WTC11 (cell line): ENCODE measurements at regions not wholly inside any gene's neighbourhood (a gene's known extent, or its start where the extent isn't known, plus 50 kb on each side); places are given as distances from the start of the nearest gene placed in this dataset.
A peak's percentile ranks its signal among the peaks of the same experiment; 100 is the strongest.

Experiments used
- ATAC-seq: fragments of 200-7000 bp; cut with Tn5 transposase; 2 replicates; pipeline ENCODE4 v1.10.0; 2021; ENCODE audit warnings: mild to moderate bottlenecking, moderate library complexity
- CTCF ChIA-PET: fragments of 300-600 bp; sonication (Branson Sonifier 250); formaldehyde crosslinking; loops from one replicate; lab custom pipeline; 2021; ENCODE audit warnings: antibody characterized with exemption; lab: Charles Lee
- POLR2A ChIA-PET: fragments of 350-600 bp; sonication (Branson Sonifier 250); formaldehyde crosslinking; loops from one replicate; lab custom pipeline; 2021; ENCODE audit warnings: antibody characterized with exemption; lab: Charles Lee
- DNase-seq: peaks from one replicate; pipeline ENCODE4 v3.0.0; 2021; ENCODE audit warnings: low spot score
- H3K27ac Mint-ChIP-seq: 2 replicates; pipeline ENCODE4 v1.8.0; 2021; ENCODE audit warnings: mixed read lengths
- H3K27me3 Mint-ChIP-seq: 2 replicates; pipeline ENCODE4 v1.8.0; 2021; ENCODE audit warnings: low read depth, mild to moderate bottlenecking, moderate library complexity, mixed read lengths
- H3K36me3 Mint-ChIP-seq: 2 replicates; pipeline ENCODE4 v1.8.0; 2021; ENCODE audit warnings: mixed read lengths
- H3K4me1 Mint-ChIP-seq: 2 replicates; pipeline ENCODE4 v1.8.0; 2022; ENCODE audit warnings: mixed read lengths
- H3K4me3 Mint-ChIP-seq: 2 replicates; pipeline ENCODE4 v1.8.0; 2021; ENCODE audit warnings: mild to moderate bottlenecking, moderate library complexity, mixed read lengths
- H3K9me3 Mint-ChIP-seq: 2 replicates; pipeline ENCODE4 v1.8.0; 2021; ENCODE audit warnings: mixed read lengths
- ATF1 ChIP-seq: sonication (generic); formaldehyde crosslinking; IDR thresholded peaks from 2 replicates; pipeline ENCODE4 v1.8.1; 2023; ENCODE audit warnings: mild to moderate bottlenecking, moderate library complexity, missing genetic modification reagents
- ATF2 ChIP-seq: sonication (generic); formaldehyde crosslinking; IDR thresholded peaks from 2 replicates; pipeline ENCODE4 v1.8.1; 2022; ENCODE audit warnings: low read depth, missing genetic modification reagents, borderline replicate concordance
- CREB1 ChIP-seq: sonication (generic); formaldehyde crosslinking; IDR thresholded peaks from 2 replicates; pipeline ENCODE4 v1.8.0; 2023; ENCODE audit warnings: mild to moderate bottlenecking, missing genetic modification reagents
- FOXK1 ChIP-seq: sonication (generic); formaldehyde crosslinking; IDR thresholded peaks from 2 replicates; pipeline ENCODE4 v1.8.0; 2022; ENCODE audit warnings: mild to moderate bottlenecking, moderate library complexity, missing genetic modification reagents
- GABPB1 ChIP-seq: sonication (generic); formaldehyde crosslinking; IDR thresholded peaks from 2 replicates; pipeline ENCODE4 v1.8.1; 2023; ENCODE audit warnings: mild to moderate bottlenecking, missing genetic modification reagents
- GRHL2 ChIP-seq: fragments of 250-450 bp; sonication (Bioruptor Pico); IDR thresholded peaks from 2 replicates; pipeline ENCODE4 v1.8.0; 2022; ENCODE audit warnings: mild to moderate bottlenecking, moderate library complexity; ENCODE audit not compliant: insufficient replicate concordance, severe bottlenecking
- HMGA2 ChIP-seq: fragments of 250-450 bp; sonication (Bioruptor Pico); IDR thresholded peaks from 2 replicates; pipeline ENCODE4 v1.4.0; 2021; ENCODE audit warnings: mild to moderate bottlenecking, moderate library complexity
- IRF2 ChIP-seq: sonication (generic); formaldehyde crosslinking; IDR thresholded peaks from 2 replicates; pipeline ENCODE4 v1.8.0; 2022; ENCODE audit warnings: low read depth, missing genetic modification reagents, borderline replicate concordance
- JAZF1 ChIP-seq: fragments of 250-450 bp; sonication (Bioruptor Pico); IDR thresholded peaks from 2 replicates; pipeline ENCODE4 v1.9.0; 2021; ENCODE audit warnings: moderate library complexity, mild to moderate bottlenecking, inconsistent platforms
- NR1H2 ChIP-seq: sonication (generic); formaldehyde crosslinking; IDR thresholded peaks from 2 replicates; pipeline ENCODE4 v1.9.0; 2021; ENCODE audit warnings: mild to moderate bottlenecking, moderate library complexity, missing genetic modification reagents
- RELA ChIP-seq: sonication (generic); formaldehyde crosslinking; IDR thresholded peaks from 2 replicates; pipeline ENCODE4 v1.8.1; 2022; ENCODE audit warnings: missing genetic modification reagents, mild to moderate bottlenecking, borderline replicate concordance
- SP1 ChIP-seq: sonication (generic); formaldehyde crosslinking; conservative IDR thresholded peaks from 2 replicates; pipeline ENCODE4 v1.8.1; 2022; ENCODE audit warnings: missing genetic modification reagents
- TCF7 ChIP-seq: sonication (generic); formaldehyde crosslinking; IDR thresholded peaks from 2 replicates; pipeline ENCODE4 v1.8.0; 2022; ENCODE audit warnings: mild to moderate bottlenecking, low read depth, missing genetic modification reagents, moderate library complexity
- USF1 ChIP-seq: sonication (generic); formaldehyde crosslinking; IDR thresholded peaks from 2 replicates; pipeline ENCODE4 v1.8.0; 2022; ENCODE audit warnings: mild to moderate bottlenecking, missing genetic modification reagents
- ZMAT4 ChIP-seq: fragments of 250-450 bp; sonication (Bioruptor Pico); IDR thresholded peaks from 2 replicates; pipeline ENCODE4 v1.9.0; 2021; ENCODE audit warnings: mild to moderate bottlenecking
- ZNF121 ChIP-seq: sonication (generic); formaldehyde crosslinking; IDR thresholded peaks from 2 replicates; pipeline ENCODE4 v1.8.0; 2023; ENCODE audit warnings: missing genetic modification reagents
- ZNF219 ChIP-seq: sonication (generic); formaldehyde crosslinking; IDR thresholded peaks from 2 replicates; pipeline ENCODE4 v1.8.0; 2023; ENCODE audit warnings: missing genetic modification reagents, mild to moderate bottlenecking, borderline replicate concordance
- ZNF263 ChIP-seq: sonication (generic); formaldehyde crosslinking; IDR thresholded peaks from 2 replicates; pipeline ENCODE4 v1.8.1; 2022; ENCODE audit warnings: low read depth, mild to moderate bottlenecking, moderate library complexity, missing genetic modification reagents
- ZNF396 ChIP-seq: fragments of 250-450 bp; sonication (Bioruptor Pico); IDR thresholded peaks from 2 replicates; pipeline ENCODE4 v1.8.0; 2021; ENCODE audit warnings: mild to moderate bottlenecking, moderate library complexity, borderline replicate concordance
- ZSCAN18 ChIP-seq: fragments of 250-450 bp; sonication (Bioruptor Pico); IDR thresholded peaks from 2 replicates; pipeline ENCODE4 v2.1.2; 2022; ENCODE audit warnings: mild to moderate bottlenecking, moderate library complexity

DNA sequence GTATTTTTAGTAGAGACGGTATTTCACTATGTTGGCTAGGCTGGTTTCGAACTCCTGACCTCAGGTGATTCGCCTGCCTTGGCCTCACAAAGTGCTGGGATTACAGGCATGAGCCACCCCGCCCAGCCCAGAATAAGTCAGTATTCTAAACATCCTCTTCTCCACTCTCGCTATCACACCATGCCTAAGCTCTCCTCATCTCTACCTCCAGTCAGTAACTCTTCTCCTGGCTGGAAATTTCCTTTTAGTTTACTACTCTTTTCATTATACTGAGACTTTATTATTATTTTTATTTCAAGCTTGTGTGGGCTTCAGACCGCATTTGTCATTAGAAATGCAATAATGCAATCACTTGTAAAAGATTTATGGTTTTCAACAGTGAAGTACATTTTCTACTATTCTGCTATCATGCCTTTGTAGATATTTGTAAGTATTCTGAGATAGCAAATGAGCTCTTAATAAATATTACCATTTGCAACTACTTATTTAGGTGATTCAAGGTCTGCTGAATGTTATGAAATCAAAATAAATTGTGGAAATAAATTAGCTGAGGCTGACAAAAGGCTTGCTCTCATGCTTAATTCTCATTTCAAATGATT lies 617.3 kb upstream of the GOT2 start:
- no peak for ATAC-seq
- peaks cover 6% of the 10 kb centered on the region for H3K9me3 Mint-ChIP-seq
- H3K4me1 Mint-ChIP-seq: peaks cover 14% of the 10 kb centered on the region
- 0 out of 2 replicates have a peak, but pooled peaks cover 5% of the 10 kb centered on the region for H3K36me3 Mint-ChIP-seq
- no peak for DNase-seq
- no peak overlapping the region for H3K4me3 Mint-ChIP-seq
- TF ChIP-seq SP1 (CRISPR knock-in tag): no peak
- no peak for TF ChIP-seq ATF2 (CRISPR knock-in tag)
- no peak for TF ChIP-seq CREB1 (CRISPR knock-in tag)
- no peak for TF ChIP-seq NR1H2 (CRISPR knock-in tag)
- TF ChIP-seq ZNF219 (CRISPR knock-in tag): no peak
- TF ChIP-seq, all 79 proteins: peak for 0
- POLR2A ChIA-PET: no interaction called here
- CTCF ChIA-PET: interaction anchor here (0.5 to 0.6 kb wide), 2 partner anchors 43 to 63 kb away, joined by 5 read pairs; no protein-coding TSS in a partner anchor
- Mint-ChIP-seq H3K27me3 (peaks cover 54% of the 10 kb centered on the region), H3K27ac (no peak overlapping the region)

DNA sequence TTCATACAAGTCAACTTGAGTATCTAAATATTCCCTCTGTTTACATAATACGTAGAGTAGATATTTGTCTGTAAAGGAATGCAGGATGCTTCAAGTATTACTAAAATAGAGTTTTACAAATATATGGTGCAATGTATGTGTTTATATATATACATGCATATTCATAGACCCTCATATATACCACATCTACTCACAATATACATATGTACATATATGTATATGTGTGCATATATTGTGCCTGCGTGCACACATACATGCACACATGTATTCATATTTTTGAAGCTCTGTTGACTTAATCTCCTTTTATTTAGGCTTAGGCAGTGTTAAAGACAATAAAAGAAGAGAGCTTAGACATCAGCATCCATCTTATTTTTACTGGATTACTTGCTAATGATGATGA lies 616.6 kb upstream of the GOT2 start:
- DNase-seq (no peak), ATAC-seq (no peak)
- Mint-ChIP-seq H3K9me3 (peaks cover 6% of the 10 kb centered on the region), H3K4me1 (peaks cover 7% of the 10 kb centered on the region), H3K27me3 (peaks cover 59% of the 10 kb centered on the region), H3K27ac (no peak overlapping the region), H3K4me3 (no peak overlapping the region), H3K36me3 (0 out of 2 replicates have a peak, but pooled peaks cover 5% of the 10 kb centered on the region)
- no peak for TF ChIP-seq CREB1 (CRISPR knock-in tag)
- no peak for TF ChIP-seq ZSCAN18
- CTCF ChIA-PET: interaction anchor here (0.5 kb wide), 1 partner anchor 159 kb away, joined by 4 read pairs; no protein-coding TSS in a partner anchor
- POLR2A ChIA-PET: no interaction called here

DNA sequence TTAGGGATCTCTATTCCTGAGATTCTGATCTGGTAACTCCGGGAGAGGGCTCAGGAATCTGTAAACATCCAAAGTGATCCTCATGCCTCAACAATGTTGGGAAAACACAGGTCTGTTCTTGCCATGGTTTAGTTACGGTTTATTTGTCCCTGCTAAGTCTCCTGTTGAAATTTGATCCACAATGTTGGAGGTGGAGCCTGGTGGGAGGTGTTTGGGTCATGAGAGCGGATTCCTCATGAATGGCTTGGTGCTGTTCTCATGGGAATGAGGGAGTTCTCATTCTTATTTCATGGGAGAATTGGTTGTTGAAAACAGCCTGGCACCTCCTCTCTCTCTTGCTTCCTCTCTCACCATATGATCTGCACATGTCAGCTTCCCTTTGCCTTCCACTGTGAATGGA lies 608.6 kb upstream of the GOT2 start:
- DNase-seq: no peak
- ATAC-seq: peak; percentile 62
- Mint-ChIP-seq H3K9me3 (peaks cover 8% of the 10 kb centered on the region; the same call in 1 of the 2 replicates), H3K4me3 (no peak overlapping the region), H3K27ac (no peak overlapping the region), H3K36me3 (0 out of 2 replicates have a peak, but pooled peaks cover 3% of the 10 kb centered on the region), H3K27me3 (peaks cover 98% of the 10 kb centered on the region), H3K4me1 (peaks cover 24% of the 10 kb centered on the region)
- ChIA-PET POLR2A (no interaction called here), CTCF (no interaction called here)
- TF ChIP-seq ZNF121: no peak
- no peak for TF ChIP-seq IRF2 (CRISPR knock-in tag)
- no peak for TF ChIP-seq ZMAT4 (CRISPR knock-in tag)
- TF ChIP-seq FOXK1 (CRISPR knock-in tag): no peak
- TF ChIP-seq ZNF219 (CRISPR knock-in tag): no peak
- TF ChIP-seq TCF7 (CRISPR knock-in tag): no peak
- TF ChIP-seq RELA (CRISPR knock-in tag): no peak
- TF ChIP-seq ATF1: no peak
- TF ChIP-seq ZNF396 (CRISPR knock-in tag): no peak
- no peak for TF ChIP-seq GRHL2 (CRISPR knock-in tag)
- TF ChIP-seq JAZF1 (CRISPR knock-in tag): no peak
- no peak for TF ChIP-seq HMGA2 (CRISPR knock-in tag)
- TF ChIP-seq GABPB1 (CRISPR knock-in tag): no peak
- no peak for TF ChIP-seq SP1 (CRISPR knock-in tag)
- TF ChIP-seq USF1 (CRISPR knock-in tag): no peak
- no peak for TF ChIP-seq ZNF263
